ENCODE measurements at regions not wholly inside any gene's neighbourhood (a gene's known extent, or its start where the extent isn't known, plus 50 kb on each side); places are given as distances from the start of the nearest gene placed in this dataset.

DNA sequence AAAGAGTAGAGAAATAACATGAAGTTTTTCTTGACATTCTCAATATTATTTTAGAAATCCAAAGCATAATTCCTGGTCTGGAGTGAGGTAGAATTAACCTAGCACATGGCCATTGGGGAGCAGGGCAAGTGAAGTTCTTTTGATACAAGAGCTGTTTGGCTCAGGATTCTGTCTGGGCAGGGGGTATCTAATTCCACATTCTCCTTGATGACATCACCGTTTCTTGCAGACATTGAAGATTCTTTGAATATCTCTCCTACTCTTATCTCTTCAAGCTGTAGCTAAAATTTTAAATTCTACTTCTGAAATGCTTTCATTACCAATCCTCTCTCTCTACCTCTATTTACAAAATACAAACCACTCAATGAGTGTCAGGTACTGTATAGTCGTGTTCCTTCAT lies 138.2 kb upstream of the TENM4 start:
- TF ChIP-seq EP300 (IDR thresholded peaks at IDR 0.05; ENCODE audit: borderline replicate concordance), result no peak
- TF ChIP-seq, protein P1, sequence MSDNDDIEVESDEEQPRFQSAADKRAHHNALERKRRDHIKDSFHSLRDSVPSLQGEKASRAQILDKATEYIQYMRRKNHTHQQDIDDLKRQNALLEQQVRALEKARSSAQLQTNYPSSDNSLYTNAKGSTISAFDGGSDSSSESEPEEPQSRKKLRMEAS (IDR thresholded peaks at IDR 0.05), result no peak
- no peak for TF ChIP-seq CEBPB (IDR thresholded peaks at IDR 0.05)
- TF ChIP-seq, protein P2, sequence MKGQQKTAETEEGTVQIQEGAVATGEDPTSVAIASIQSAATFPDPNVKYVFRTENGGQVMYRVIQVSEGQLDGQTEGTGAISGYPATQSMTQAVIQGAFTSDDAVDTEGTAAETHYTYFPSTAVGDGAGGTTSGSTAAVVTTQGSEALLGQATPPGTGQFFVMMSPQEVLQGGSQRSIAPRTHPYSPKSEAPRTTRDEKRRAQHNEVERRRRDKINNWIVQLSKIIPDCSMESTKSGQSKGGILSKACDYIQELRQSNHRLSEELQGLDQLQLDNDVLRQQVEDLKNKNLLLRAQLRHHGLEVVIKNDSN (IDR thresholded peaks at IDR 0.05), result no peak

Measured in Ishikawa (cell line).